ENCODE measurements at regions not wholly inside any gene's neighbourhood (a gene's known extent, or its start where the extent isn't known, plus 50 kb on each side); places are given as distances from the start of the nearest gene placed in this dataset.

GRCh38 chrX:77277911-77278310 lies 169.3 kb upstream of the FGF16 start:
- TF ChIP-seq ZNF239 (tag by site-specific recombination; IDR thresholded peaks at IDR 0.05) (no peak), MYNN (tag by site-specific recombination; IDR thresholded peaks at IDR 0.05; ENCODE audit: borderline replicate concordance) (no peak), CTCF (tag by site-specific recombination; IDR thresholded peaks at IDR 0.05) (no peak), YY1 (tag by site-specific recombination; IDR thresholded peaks at IDR 0.05) (no peak), SP3 (tag by site-specific recombination; IDR thresholded peaks at IDR 0.05) (no peak), ZNF529 (tag by site-specific recombination; IDR thresholded peaks at IDR 0.05; ENCODE audit: insufficient replicate concordance) (no peak)
